ENCODE measurements at regions not wholly inside any gene's neighbourhood (a gene's known extent, or its start where the extent isn't known, plus 50 kb on each side); places are given as distances from the start of the nearest gene placed in this dataset.

- no peak for TF ChIP-seq REST (IDR thresholded peaks at IDR 0.05; ENCODE audit: low read depth, low read length)
- TF ChIP-seq GATA2 (CRISPR knock-in tag; IDR thresholded peaks at IDR 0.05), result no peak
- no peak for TF ChIP-seq SMC3 (IDR thresholded peaks at IDR 0.05; ENCODE audit: low read depth, low read length)
- no peak for TF ChIP-seq POLR2AphosphoS5 (IDR thresholded peaks at IDR 0.05; ENCODE audit: low read depth, low read length)
- no peak for TF ChIP-seq EP300 (IDR thresholded peaks at IDR 0.05; ENCODE audit: borderline replicate concordance in 1 of 2, low read depth in 1 of 2, low read length in 1 of 2)
These were observed 161.9 kb upstream of the ATP11B start (continued) for GRCh38 chr3:182631183-182632076.

GRCh38 chr3:182632077-182632393 lies 161.3 kb upstream of the ATP11B start:
- 86% methylated on average over 4 of the region's 4 CpGs for WGBS (ENCODE audit: low lambda C conversion rate)
- H3K79me2 ChIP-seq (ENCODE audit: insufficient read depth), result no peaks in the 10 kb centered on the region
- no peaks in the 10 kb centered on the region for H3K9me3 ChIP-seq
- TF ChIP-seq RXRA (IDR thresholded peaks at IDR 0.05; ENCODE audit: borderline replicate concordance, low read depth), result no peak
- no peak for TF ChIP-seq REST (IDR thresholded peaks at IDR 0.05; ENCODE audit: low read depth, low read length)
- TF ChIP-seq IRF3 (IDR thresholded peaks at IDR 0.05; ENCODE audit: low read depth, low read length), result no peak
- no peak for TF ChIP-seq ELF1 (IDR thresholded peaks at IDR 0.05)
- TF ChIP-seq FOSL2 (IDR thresholded peaks at IDR 0.05; ENCODE audit: borderline replicate concordance, low read depth), result no peak
- no peak for TF ChIP-seq MEF2A (IDR thresholded peaks at IDR 0.05; ENCODE audit: borderline replicate concordance, low read depth)
- no peak for TF ChIP-seq RFX5 (IDR thresholded peaks at IDR 0.05; ENCODE audit: low read length)
- no peak for TF ChIP-seq USF1 (IDR thresholded peaks at IDR 0.05; ENCODE audit: borderline replicate concordance, low read depth)
- no peak for TF ChIP-seq USF2 (IDR thresholded peaks at IDR 0.05; ENCODE audit: borderline replicate concordance, low read depth, low read length)
- no peak for TF ChIP-seq TAF1 (IDR thresholded peaks at IDR 0.05; ENCODE audit: borderline replicate concordance, low read depth, low read length)
- TF ChIP-seq SMC3 (IDR thresholded peaks at IDR 0.05; ENCODE audit: low read depth, low read length), result no peak
- TF ChIP-seq FOXJ3 (CRISPR knock-in tag; IDR thresholded peaks at IDR 0.05), result no peak
- TF ChIP-seq MAX (IDR thresholded peaks at IDR 0.05; ENCODE audit: low read depth), result no peak
- TF ChIP-seq MXI1 (IDR thresholded peaks at IDR 0.05; ENCODE audit: low read depth, low read length), result no peak
- no peak for TF ChIP-seq GATA2 (CRISPR knock-in tag; IDR thresholded peaks at IDR 0.05)
- no peak for TF ChIP-seq TEAD4 (IDR thresholded peaks at IDR 0.05; ENCODE audit: borderline replicate concordance, insufficient read depth)
- no peak for TF ChIP-seq TCF12 (IDR thresholded peaks at IDR 0.05)

More at GRCh38 chr3:182632077-182632393, 161.3 kb upstream of the ATP11B start:
- Histone ChIP-seq H3K36me3 (replicated peaks in 1 of 2; ENCODE audit: control insufficient read depth in 1 of 2, insufficient read depth in 2 of 2, low read length in 1 of 2) (no peaks in the 10 kb centered on the region), H3F3A (replicated peaks; ENCODE audit: insufficient read depth) (no peaks in the 10 kb centered on the region), H3K4me1 (ENCODE audit: control insufficient read depth in 1 of 2, insufficient read depth in 2 of 2, low read depth in 1 of 2, low read length in 1 of 2) (no peaks in the 10 kb centered on the region), H3K27ac (ENCODE audit: low read depth in 2 of 2, low read length in 1 of 2) (no peak overlapping the region), H3K4me3 (ENCODE audit: low read depth in 2 of 2, low read length in 1 of 2) (no peak overlapping the region), H3K9ac (no peak overlapping the region), H3K4me2 (no peak overlapping the region), H3K9me2 (no peaks in the 10 kb centered on the region), H2AFZ (ENCODE audit: low read depth) (no peak overlapping the region), H3K27me3 (ENCODE audit: insufficient read depth) (no peaks in the 10 kb centered on the region), H4K20me1 (ENCODE audit: insufficient read depth) (no peaks in the 10 kb centered on the region)
- no peak for DNase-seq
- ChIA-PET CTCF (interaction anchor here (0.9 kb wide), 1 partner anchor 11 kb away, joined by 3 read pairs; no protein-coding TSS in a partner anchor), POLR2A (no interaction called here)

All from SK-N-SH (cell line).